GM18508 (cell line): ENCODE measurements at regions not wholly inside any gene's neighbourhood (a gene's known extent, or its start where the extent isn't known, plus 50 kb on each side); places are given as distances from the start of the nearest gene placed in this dataset.
A peak's percentile ranks its signal among the peaks of the same experiment; 100 is the strongest.

ENCODE experiments used
- ATAC-seq: cut with Tn5 transposase; IDR thresholded peaks from one replicate; pipeline ENCODE4 v1.9.1; 2021; ENCODE audit warnings: moderate number of reproducible peaks; ENCODE audit not compliant: insufficient read depth, unreplicated experiment

DNA sequence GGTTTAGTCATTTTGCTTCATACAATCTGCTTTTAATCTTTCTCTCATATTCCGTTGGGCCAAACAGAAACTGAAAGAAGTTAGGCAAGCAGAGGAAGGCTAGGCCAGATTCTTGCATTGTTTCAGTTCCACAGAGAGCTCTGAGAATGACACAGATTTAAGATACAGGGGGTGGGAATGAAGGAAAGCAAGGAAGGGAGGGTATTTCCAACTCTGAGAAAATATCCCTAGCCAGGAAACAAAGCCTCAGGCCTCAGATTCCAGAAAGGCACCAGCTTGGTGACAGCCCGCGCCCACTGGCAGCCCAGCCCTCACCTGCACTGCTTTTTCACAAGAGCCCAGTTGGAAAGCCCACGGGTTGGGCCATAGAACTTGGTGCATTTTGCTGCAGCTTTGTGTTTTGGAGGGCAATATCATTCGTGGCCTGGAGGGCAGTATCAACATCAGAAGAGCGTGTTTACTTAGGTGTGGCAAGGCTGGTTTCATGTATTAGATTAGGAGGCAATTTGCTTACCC is 63.5 kb downstream of the ENC1 start:
- peak; percentile 38 for ATAC-seq

DNA sequence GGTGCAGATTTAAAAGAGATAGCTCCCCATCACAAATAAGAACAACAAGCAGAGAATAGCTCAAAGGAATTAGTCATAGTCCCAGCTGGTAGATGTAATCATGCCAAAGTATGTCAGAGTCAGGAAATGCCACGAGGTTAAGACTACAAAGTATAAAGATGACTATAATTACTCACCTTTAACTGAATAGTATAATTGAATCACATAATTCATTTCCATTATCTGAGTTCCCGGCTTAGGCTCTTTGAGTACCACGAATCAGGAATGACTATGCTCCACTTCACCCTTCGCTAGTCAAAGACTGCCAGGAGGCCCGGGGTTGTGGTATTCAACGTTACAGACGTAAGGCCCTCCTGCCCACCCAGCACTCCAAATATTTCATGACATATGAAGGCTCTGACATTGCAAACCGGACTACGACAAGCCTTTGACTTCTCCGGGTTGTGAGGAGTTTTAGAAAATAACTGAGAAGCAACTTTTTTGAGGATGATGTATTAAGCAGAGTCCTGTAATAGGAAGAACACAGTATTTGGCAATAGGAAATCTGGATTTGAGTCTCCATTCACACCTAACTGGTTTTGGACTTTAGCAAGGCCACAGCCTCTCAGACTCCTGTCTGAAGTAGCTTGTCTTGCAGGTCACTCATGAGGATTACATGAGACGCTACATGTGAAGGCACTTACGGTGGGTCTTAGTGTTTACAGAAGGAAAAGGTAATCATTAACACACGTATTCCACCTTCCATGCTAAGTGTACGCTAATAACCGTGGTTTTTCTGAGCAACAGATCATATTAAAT is 64.6 kb downstream of the ENC1 start:
- ATAC-seq = no peak

DNA sequence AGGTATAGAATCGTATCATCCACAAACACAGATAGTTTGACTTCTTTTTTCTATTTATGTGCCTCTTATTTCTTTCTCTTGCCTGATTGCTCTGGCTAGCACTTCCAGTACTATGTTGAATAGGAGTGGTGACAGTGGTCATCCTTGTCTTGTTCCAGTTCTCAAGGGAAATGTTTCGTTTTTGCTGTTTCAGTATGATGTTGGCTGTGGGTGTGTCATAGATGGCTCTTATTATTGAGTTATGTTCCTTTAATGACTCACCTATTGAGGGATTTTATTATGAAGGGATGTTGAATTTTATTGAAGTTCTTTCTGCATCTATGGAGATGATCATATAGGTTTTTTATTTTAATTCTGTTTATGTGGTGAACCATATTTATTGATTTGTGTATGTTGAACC is 70.3 kb downstream of the ENC1 start:
- ATAC-seq = no peak

DNA sequence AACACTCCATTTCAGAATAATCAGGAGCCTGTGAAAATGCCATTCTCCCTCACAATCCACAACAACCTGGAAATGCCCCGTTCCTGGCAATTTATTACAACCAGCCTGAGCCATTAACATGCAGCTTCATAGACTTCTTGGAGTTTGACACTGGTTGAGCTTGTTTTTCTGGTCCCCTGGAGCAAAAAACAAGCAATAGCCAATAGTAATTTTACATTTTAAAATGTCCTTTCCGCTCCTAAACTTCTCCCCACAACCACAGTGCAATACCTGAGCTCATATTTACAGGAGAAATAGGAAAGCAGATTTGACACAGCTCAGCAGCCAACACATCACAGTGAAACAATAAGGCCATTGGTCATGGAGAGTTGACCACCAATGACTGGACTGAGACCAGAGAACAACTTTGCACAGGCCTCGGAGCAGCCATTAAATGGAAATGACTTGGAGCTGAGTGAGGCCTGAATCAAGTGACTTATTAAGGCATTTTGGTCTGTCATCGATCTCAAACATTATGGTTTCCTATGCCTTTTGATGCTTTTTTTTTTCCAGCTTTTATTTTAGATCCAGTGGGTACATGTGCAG is 73.0 kb downstream of the ENC1 start:
- ATAC-seq = no peak

DNA sequence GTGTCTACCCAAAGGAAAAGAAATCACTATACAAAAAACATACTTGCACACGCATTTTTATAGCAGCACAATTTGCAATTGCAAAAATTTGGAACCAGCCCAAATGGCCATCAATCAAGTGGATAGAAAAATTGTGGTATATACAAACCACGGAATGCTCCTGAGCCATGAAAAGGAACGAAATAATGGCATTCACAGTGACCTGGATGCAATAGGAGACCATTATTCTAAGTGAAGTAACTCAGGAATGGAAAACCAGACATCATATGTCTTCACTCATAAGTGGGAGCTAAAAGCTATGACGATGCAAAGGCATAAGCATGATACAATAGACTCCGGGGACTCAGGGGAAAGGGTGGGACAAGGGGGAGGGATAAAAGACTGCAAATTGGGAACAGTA is 78.4 kb downstream of the ENC1 start:
- ATAC-seq = no peak

DNA sequence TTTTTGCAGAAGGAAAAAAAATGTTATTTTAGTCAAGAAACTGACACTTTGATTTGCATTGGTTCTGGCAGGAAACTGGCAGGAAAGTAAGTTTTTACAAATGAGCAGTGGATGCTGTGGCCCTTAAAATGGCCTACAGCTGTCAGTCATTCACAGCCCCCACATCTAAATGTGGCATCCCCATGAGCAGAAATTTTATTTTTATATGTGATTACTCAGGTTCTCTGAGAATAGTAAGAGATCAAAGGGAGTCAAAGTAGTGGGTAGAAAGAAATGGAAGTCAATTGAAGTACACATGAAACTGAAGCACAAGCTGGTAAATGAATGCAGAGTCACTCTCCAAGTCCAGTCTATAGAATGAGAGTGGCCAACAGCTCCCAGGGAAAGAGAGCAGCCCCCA is 80.3 kb downstream of the ENC1 start:
- no peak for ATAC-seq

DNA sequence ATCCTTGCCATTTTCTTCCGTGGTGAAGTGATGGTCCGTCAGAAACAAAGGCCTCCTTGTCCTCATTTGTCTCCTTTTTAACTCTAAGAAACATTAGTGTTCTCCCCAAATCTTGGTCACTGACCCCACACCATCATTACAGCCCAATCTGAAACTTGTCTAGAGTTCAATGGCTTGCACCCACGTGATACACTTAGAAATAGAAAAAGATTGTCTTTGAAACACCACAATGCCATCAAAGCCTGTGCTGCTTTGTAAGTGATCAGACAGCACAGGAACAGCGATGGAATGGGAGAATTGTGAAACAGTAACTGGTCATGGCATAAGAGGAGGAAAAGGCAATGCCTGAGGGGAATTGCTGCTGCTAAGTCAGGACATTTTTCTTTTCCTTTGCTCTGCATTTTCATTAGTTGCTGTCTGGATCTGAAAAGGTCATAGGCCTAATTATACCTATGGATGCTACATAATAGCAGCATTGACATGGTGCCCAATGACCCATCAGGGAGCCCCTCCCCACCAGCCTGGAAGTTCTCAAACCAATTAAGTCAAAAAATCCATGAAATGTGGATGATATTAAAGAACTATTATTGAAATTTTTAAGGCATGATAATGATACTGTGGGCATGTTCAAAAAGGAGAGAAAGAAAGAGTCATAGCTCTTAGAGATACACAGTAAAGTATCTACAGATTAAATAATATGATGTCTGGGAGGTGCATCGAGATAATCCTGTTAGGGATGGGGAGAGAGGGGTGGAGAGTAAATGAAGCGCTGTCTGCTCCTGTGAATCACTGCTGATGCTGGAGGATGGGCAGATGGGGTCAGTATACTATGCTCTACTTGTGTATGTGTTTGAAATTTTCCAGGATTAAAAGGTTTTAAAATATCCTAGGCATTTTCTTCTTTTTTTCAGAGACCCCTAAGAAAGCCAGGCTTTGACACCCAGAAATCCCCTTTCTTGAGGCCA is 83.6 kb downstream of the ENC1 start:
- no peak for ATAC-seq

DNA sequence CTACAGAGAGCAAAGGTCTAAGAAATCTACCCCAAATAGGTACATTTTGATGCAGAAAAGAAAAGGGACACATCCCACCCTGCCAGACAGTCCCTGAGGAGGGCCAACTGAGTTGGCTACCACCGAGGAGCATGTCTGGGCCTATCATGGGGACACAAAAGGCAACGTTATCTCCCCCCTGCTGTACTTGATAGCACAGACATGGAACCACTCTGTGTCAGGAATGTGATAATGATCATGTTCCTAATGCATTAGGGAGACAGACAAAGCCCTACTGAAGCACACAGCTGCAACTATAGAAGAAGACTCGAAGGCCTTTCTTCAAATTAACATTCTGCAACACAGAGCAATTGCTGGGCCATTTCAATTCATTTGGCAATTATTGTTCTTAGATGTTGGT is 84.5 kb downstream of the ENC1 start:
- no peak for ATAC-seq

DNA sequence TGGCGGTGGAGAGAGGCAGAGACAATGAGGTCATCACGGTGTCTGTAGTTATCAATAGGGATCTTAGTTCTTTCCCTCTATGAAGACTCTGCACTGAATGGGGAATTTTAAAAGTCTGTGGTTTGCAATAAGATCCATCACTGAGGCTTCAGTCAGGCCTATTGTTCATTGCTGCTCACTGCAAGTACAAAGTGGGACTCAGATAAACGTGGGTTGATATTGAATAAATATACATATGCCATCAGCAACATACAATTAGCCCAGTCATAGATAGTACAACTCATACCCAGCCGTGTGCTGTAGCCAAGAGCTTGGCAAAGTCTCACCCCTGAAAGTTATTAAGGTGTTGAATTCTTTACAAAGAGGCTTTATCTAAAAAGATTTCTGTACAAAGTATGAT is 88.4 kb downstream of the ENC1 start:
- no peak for ATAC-seq

DNA sequence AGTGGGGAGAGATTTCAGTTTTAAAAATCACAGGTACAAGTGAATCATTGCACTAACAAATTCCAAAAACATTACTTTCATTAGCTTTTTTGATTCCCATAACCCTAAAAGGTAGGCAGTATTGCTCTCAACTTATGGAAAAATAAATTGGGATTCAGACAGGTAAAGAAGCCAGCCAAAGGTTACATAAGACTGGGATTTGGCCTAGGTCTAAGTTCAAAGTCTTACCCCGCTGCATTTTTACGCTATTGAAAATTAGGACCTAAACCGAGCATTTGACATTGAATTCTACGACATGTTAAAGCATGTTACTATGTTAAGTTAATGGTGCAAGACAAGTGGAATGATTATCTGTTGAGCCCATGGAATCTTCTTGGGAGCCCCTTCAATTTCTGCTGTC is 89.6 kb downstream of the ENC1 start:
- no peak for ATAC-seq

DNA sequence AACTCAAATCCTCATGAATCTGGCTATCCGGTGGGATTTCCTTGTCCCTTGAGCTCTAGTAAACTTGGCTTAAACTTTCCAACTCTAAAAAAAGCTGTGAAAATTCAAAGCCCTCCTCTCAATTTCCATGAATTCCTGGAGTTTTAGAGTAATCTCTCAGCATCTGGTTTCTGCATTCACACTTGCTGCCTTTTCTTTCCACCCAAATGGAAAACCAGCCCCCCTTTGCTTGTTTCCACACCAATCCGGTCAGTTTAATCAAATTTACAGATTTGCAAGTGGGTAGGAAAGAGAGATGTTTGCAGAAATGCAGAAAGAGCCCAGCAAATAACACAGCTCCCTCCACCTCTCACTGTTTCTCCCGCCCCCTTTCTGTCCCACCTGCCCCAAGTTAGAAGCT is 91.1 kb downstream of the ENC1 start:
- no peak for ATAC-seq

DNA sequence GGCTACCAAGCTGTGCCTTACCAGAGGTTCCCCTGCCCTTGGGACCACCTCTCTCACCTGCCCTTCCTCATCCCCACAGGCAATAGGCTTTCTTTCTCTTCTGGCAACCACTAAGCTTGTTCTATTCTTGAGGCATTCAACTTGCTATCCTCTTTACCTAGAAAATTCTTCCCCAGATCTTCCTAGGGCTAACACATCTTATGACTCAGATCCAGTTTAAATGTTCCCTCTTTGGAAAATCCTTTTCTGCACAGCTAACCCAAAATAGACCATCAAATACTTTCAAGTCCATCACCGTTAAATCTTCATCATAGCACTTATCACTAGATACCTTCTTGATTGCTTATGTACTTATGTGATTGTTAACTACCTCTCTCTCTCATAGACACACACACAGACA is 93.7 kb downstream of the ENC1 start:
- no peak for ATAC-seq

DNA sequence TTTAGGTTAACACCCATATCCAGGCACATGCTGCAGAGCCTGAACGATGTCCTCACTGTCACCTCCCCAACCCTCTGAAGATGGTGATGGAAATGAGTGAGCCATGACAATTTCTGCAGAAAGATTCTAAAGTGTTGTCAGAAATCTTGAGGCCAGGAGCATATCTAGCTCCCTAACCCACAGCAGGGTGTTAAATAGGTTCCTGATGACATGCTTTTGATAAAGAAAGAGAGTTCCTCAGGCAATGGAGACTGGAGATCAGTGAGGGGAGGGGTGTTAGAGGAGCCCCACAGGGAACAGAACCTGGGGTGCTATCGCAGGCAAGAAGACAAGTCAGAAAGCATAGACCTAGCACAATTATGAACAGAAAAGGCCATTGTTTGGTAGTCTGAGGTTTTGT is 95.7 kb downstream of the ENC1 start:
- ATAC-seq = no peak

DNA sequence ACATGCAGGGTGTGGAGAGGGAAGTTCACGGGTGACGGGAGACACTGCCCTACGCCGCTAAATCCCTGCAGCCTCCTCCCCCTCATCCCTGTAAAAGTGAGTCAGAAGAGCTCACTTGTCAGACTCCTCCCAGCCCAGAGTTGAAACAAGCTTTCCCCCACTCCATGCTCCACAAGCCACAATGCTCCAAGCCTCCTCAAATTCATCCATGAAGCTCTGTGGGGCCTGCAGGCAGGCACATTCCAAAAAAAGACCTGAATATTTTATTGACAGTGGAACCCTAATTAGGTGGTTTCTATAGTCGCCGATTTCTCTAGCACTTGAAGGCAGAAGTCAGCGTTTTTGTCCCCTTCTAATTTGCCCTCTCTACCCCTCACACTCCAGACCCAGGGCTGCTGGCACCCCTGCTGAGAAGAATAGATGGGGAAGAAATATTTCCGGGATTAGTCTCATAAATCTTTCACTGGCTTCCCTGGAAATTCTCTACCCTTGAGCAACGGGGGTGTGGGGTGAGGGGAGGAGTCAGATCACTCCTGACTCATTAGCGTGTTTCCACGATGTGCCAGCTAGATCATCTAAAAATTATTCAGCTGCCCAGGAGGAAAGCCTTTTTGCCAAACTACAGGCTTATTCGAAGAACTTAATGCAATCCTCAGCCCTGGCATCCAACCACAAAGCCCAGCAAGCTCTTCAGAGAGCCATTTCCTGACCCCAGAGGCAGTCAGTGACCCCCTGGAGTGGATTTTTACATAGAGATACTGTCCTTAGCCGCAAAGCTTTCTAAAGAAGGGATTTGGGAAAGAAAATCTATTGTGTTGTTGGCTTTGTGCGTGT is 97.1 kb downstream of the ENC1 start:
- no peak for ATAC-seq

DNA sequence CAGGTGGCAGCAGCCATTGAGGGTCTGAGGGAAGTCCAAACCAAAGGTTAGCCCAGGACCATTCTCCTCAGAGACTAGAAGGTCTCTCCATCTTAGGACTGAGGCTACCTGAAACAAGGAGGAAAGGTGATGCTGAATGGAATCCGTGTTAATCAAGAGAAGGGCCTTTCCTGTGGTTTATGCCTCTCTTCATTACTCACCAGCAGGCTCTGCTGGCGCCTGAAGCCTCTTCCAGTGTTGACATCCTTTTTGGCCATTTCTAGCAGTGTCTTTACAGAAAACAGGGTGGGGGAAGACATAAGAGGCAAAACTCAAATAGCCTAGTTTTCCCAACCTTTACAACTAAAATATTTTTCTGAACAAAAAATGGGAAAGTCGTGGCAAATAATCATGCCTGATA is 98.0 kb downstream of the ENC1 start:
- ATAC-seq = no peak

DNA sequence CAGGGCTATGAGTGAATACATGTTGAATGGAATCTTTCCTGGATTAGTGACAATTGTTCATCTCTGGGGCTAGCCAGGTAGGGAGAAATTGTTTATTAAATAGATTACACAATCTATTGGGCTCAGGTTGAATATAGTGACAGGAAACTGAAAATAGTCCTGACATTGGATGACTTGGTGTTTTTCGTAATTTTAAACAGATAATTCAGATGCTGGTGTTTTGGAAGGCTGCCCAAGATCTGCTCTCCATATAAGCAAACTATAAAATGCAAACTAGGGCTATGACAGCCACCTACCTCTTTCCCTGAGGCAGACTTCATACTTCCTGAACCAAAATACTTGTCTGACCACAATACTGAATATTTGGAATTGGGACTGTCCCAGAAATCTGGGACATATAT is 99.1 kb downstream of the ENC1 start:
- no peak for ATAC-seq

DNA sequence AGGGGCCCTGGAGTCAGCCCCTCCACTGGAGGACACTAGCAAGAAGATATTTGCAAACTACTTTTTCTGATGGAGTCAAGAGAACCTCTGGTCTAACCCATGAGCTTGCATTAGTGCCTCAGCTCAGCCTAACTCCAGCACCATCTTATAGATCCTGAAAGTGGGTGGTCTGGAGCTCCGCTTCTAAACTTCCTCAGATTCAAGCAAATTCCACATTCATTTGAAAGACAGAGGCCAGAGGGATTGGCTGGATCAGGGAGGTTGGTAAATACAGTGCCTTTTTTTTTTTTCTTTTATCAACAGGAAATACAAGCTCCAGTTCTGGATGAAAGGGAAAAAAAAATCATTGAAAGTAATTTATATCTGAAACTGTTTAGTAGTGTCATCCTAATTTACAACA is 99.9 kb downstream of the ENC1 start:
- ATAC-seq = no peak

DNA sequence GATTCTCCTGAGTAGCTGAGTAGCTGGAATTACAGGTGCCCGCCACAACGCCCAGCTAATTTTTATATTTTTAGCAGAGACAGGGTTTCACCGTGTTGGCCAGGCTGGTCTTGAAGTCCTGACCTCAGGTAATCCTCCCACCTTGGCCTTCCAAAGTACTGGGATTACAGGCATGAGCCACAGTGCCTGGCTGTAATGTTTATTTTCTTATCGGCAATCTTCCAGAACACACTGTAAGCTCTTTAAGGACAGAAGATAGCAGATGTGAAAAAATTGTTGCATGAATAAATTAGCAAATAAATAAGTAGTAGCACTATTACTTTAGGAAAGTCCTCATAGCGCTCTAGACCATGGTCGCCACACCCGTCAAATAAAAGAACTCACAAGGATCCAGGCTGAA is 100.5 kb downstream of the ENC1 start:
- ATAC-seq = no peak

DNA sequence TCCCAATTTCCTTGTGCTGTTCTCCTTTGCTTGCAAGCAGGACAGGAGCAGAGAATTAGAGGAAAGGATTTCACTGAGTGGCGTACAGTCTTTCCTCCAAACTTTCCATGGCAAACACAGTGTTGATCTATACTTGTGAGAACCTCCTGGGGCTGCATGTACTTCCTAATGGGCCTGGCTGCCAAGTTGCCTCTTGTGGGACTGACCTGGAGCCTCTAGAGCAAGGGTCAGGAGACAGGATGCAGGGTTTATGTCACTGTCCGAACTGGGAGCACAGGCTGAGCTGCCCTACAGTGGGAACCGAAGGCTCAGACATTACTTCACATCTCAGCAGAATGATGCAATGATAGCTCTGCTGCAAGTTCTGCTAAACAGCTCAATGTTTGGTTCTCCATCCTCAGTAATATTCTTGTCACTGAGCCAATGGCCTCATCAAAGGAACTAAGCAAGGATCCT is 102.3 kb downstream of the ENC1 start:
- ATAC-seq = no peak

DNA sequence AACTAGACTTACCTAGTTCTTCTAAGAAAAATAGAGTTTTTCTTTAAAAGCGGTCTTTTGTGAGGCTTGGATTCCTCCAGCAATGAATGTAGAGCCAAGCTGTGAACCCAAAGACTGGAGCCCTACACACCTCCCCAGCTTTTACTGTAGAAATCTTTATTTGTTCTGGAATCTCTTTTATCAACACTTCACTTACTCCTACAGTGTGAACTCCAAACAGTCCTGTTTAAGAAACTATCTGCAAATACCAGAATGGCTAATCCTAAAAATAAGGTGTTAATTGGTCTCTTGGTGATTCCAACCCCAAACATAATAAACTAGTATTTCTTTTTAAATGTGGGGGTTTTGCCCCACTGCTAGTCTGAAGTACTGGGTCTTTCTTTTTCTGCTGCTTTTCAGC is 103.9 kb downstream of the ENC1 start:
- no peak for ATAC-seq
